Stimulated activated CD8-positive, alpha-beta memory T cell treated with anti-CD3 and anti-CD28 coated beads, Interleukin-2, amount 100 ng/mL, for 48 hours (primary cell): ENCODE measurements at regions not wholly inside any gene's neighbourhood (a gene's known extent, or its start where the extent isn't known, plus 50 kb on each side); places are given as distances from the start of the nearest gene placed in this dataset.
"Not testable (repeated sequence)": the region's sequence is repeated elsewhere in the genome, so short reads cannot be mapped to it uniquely, and the experiment has no call there.

Experiments used
- DNase-seq, 2 donors: peaks; one replicate each; pipeline ENCODE4 v3.0.0-alpha.2; 2020; ENCODE audit warnings: low read depth in 2 of 2

DNA sequence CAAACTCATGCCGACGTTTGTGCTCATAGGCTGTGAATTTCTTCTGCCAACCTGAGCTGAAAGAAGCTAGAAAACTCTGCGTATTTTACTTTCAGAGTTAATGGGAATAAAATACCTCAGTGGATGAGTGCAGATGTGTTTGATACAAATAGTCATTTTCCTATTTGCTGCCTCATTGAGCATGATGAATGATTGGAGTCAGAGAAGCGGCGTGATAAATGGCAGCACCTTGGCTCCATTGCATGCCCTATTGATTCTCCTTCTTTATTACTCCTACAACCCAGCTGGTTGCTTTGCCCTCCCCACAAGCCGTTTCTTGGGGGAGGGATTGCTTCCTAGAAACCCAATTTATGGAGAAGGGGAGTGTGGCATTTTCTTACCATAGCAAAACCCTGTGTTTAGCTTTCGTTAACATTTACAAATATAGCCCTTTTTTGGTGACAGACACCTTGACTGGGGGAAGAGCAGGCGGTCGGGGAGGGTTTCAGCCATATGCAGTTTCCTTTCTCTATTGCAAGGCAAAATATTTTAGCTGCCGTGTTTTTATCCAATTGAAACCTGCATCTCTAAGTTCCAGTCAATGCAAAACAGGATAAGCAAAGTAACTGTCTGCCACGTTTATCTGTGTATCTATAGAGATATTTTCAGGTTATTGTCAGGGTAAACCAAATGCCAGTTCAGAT, 93.1 kb upstream of the TBCA start:
- no peak for DNase-seq

- no peak for DNase-seq
These were observed 91.8 kb upstream of the TBCA start for GRCh38 chr5:77867914-77868313.

- DNase-seq = no peak
These were observed 91.1 kb upstream of the TBCA start for GRCh38 chr5:77867194-77867691.

DNA sequence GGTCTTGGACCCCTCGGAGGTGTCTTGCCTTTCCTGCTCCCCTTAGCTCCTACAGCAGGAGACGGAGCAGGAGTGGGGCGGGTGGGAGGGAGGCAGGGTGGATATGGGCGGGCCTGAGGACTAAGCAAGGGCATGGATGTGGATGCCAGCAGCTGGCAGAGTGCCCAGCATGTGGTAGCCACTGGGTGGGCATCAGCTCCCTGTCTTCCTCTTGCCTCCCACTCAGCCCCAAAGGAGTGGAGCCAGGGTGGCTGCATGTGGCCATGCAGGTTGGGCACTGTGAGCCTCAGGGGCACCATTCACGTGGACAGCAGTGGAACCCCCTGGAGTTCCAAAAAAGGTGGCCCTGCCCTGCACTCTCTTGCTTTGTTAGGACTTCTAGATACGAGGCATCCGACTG, 90.1 kb upstream of the TBCA start:
- no peak for DNase-seq

GRCh38 chr5:77864997-77865396, 88.9 kb upstream of the TBCA start:
- DNase-seq = no peak

- no peak for DNase-seq
These were observed 87.0 kb upstream of the TBCA start for GRCh38 chr5:77863181-77863580.

DNA sequence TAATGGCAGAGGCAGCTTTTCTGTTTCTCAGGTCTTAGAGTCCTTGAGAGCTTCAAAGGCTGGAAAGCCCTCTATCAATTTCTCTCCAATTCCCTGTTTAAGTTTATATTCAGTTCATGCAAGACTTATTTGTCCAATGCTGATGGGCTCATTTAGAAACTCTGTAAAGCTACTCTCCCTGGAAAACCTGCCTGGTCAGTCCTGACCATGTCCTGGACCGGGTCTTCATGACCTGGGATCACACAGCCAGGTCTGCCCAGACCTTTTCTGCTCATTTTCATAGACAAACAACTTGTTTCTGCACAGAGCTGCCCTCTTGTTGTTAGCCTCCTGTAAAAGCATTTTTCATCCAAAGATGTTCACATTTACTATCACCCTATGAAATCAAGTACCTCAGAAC, 85.4 kb upstream of the TBCA start:
- DNase-seq = no peak

GRCh38 chr5:77859306-77859705, 83.2 kb upstream of the TBCA start:
- DNase-seq = no peak

DNA sequence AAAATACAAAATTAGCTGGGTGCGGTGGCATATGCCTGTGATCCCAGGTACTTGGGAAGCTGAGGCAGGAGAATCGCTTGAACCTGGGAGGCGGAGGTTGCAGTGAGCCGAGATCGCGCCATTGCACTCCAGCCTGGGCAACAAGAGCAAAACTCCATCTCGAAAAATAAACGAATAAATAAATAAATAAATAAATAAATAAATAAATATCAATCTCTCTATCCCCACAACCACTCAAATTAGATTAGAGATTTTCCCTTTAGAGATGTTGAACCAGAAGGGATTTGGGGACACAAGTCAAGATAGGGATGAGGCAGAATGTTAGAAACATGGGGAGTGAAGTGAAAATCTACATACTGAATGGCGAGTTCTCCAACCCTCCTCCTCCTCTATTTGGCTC, 82.5 kb upstream of the TBCA start:
- not testable (repeated sequence) for DNase-seq

- DNase-seq = no peak
These were observed 79.2 kb upstream of the TBCA start for GRCh38 chr5:77855369-77855768.

DNA sequence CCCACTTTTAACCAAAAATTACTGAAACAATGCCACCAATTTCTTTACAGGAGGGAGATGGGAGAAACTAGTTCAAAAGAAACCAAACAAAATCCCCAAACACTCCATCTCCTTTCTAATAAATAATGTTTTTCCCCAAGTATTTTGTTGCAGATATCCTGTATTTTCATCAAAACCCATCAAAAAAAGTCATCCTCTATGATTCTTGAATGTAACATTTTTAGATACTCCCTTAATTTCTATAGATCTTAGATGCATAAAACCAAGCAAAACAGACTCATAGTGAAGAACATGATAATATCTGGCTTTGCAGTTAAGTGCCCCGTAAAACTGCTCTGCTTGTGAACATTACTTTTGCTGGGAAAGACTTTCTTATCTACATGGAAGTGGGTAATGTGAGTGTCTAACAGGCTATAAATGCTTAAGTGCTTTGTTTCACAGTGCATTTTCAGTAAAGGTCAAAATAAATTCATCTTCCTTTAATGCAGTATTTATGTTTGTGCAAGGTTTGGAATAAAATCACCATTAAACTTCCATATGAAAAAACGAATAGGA, 77.3 kb upstream of the TBCA start:
- no peak for DNase-seq

DNA sequence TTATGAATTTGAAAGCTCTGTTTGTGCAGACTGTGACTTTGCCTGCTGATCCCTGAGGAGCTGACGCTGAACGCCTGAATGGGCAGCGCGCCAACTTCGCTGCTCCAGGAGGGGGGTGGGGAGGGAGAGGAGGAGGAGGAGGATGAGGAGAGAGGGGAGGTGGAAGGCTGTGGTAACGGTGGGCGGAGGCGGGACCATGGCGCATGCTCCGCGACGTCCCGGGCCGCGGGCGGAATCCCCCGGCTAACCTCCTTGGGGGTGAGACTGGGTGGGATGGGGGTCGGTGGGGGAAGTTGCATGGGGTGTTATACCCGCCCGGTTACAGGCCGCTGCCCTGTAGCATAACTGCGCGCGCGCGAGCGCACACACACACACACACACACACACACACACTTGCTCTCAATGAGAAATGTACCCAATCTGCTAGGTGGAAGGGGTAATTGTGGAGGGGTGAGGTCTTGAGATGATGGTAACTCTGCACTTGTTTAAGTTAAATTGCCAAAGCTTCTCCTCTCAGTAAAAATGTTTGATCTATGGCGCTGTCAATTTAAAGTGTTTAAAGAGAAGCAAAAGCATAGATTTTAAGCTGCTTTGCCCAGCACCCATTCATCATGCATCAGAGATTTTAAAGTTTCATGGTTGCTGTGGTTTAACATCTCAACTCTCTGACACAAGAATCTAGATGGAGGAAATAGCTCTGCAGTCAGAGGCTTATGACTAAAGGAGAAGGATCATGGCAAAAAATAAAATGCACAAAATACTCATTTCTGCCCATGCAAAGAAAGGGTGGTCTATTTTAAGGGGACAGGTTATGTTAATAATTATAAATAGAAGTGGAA, 76.6 kb upstream of the TBCA start:
- peak; percentile 20 to 41 for DNase-seq

- DNase-seq = no peak
These were observed 76.0 kb upstream of the TBCA start for GRCh38 chr5:77852068-77852513.

DNA sequence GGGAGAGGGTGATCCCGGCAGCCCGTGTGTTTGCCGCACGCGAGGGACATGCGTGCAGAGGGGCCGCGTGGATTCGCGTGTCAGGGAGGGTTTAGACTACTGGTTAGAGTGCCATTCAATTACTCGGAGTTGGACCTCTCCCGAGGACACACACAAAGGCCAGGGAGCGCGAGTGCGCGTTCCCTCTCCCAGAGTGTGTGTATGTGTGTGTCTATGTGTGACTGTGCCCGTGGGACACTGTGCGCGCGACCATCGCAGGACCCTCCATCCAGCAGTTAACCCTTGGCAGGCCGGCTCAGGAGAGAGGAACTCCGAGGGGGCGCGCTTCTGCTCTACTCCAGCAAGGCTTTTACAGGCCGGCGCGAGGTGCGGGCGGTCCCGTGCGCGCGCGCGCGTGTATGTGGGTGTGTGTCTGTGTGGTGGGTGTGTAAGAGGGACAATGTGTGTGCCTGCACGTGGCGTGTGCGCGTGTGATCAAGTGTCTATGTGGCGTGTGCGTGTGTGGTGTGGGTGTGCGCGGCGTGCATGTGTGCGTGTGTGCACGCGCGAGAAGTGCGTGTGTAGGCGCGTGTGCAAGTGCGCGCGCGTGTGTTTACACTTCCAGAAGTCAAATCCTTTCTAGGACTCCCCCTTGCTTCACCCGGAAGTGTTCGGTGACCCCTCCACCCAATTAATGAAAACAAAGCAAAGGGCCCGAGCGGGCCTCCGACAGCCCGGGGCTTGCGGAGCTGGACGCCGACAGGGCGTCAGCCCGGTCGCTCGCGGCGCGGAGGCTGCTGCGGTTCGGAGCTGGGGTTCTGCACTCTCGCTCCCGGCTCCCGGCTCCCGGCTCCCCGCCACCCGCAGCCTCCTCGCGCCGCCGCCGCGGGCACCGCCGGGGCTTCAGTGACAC, 75.3 kb upstream of the TBCA start:
- no peak for DNase-seq

GRCh38 chr5:77850536-77851175, 74.5 kb upstream of the TBCA start:
- no peak for DNase-seq

DNA sequence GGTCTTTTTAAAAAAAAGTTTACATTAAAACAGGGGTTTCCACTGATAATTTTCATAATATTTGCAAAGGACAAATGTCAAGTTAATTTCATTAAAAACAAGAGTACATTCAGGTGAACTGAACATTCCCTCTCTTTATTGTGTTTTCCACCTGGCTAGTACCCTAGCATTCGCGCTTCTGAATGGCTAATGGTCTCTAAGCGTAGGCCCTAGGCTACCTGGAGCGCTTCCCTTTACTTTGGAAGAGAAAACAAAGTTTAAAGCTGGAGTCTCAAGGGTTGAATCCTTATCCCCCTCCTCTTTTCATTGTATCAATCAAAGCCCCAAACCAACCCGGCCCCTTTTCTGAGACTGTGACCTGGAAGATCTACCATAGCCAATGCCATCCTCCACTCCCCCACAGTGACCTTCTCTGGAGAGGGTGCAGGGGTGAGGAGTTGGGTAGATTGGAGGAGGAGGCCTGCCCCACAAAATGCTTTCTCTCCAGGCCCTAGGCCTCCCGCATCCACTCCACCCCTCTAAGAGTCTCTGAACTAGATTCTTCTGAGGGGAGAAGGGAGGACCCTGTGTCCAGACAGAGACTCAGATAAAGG, 73.3 kb upstream of the TBCA start:
- no peak for DNase-seq

DNA sequence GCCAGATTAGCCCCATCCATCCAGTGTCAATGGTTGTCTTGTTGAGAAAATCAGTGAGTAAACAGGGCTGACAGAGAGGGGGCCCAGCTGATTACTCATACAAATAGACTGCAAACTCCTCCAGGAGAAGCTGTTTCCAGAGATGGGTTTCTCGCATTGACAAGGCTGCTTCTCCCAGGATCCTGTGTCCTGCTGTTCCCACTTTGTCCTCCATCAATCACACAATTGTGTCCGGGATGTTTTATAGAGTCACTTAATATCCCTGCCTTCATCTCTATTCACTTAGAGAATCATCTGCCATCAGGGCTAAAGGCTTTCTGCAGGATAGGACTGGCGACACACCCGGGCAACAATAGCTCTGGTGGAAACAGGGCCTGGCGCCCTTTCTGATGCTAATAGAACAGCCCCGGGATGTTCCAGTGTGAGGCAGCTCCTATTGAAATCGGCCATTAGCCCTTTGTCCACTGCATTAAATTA, 71.7 kb upstream of the TBCA start:
- DNase-seq = no peak

DNA sequence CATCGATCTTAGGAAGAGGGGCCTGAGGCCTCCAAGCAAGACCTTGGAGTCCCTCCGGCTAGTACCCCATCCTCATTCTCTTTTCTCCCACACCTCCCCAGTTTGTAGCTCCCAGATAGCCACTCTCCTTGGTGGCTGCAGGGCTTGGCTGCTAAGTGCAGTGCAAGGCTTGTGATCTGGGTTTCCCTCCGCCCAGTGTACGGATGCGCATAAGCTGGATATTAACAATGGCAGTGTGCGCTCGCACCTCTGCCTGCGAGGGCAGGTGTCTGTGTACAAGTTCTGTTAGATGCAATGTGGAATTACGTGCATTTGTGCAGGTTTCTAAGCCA, 71.0 kb upstream of the TBCA start:
- no peak for DNase-seq

- no peak for DNase-seq
These were observed 70.4 kb upstream of the TBCA start for GRCh38 chr5:77846422-77847128.

- DNase-seq = no peak
These were observed 69.1 kb upstream of the TBCA start for GRCh38 chr5:77845324-77845646.
